GM12878 (cell line): ENCODE measurements at regions not wholly inside any gene's neighbourhood (a gene's known extent, or its start where the extent isn't known, plus 50 kb on each side); places are given as distances from the start of the nearest gene placed in this dataset.

Experiments
- ATAC-seq: fragments of 200-7000 bp; cut with Tn5 transposase; 3 replicates; pipeline ENCODE4 v1.9.1; 2020; ENCODE audit warnings: mild to moderate bottlenecking, moderate library complexity
- BruUV-seq: library from RNA; stranded (reverse); fragments of 400-500 nt; replicated peaks from 2 replicates; lab custom pipeline; 2021; lab: Mats Ljungman, UMichigan
- CTCF ChIA-PET: fragments of 300-600 bp; sonication (Branson Sonifier 250); formaldehyde crosslinking; extraction: SDS; loops from one replicate; lab custom pipeline; 2021; ENCODE audit warnings: inconsistent platforms; lab: Yijun Ruan, JAX
- POLR2A ChIA-PET: fragments of 350-600 bp; formaldehyde crosslinking; extraction: SDS; loops from one replicate; lab custom pipeline; 2021; ENCODE audit warnings: inconsistent platforms; lab: Charles Lee
- RAD21 ChIA-PET: fragments of 300-600 bp; sonication (Branson Sonifier 250); formaldehyde crosslinking; loops from one replicate; lab custom pipeline; 2023; ENCODE audit warnings: antibody characterized with exemption; ENCODE audit not compliant: unreplicated experiment; lab: Charles Lee
- SMC1A ChIA-PET: fragments of 300-600 bp; sonication (Branson Sonifier 250); formaldehyde crosslinking; loops from one replicate; lab custom pipeline; 2023; ENCODE audit not compliant: unreplicated experiment, uncharacterized antibody; lab: Charles Lee
- DNase-seq: peaks from one replicate; pipeline ENCODE4 v3.0.0-alpha.2; 2011; ENCODE audit warnings: low read depth, low spot score
- FAIRE-seq: peaks from 3 replicates; lab custom pipeline; 2011; peaks lifted over from hg19 to GRCh38; lab: Jason Lieb, UNC
- H2AFZ ChIP-seq: 2 replicates; pipeline ENCODE4 v1.6.0; 2011; ENCODE audit warnings: low read depth, low read length, control low read depth; ENCODE audit not compliant: control insufficient read depth
- H3K27ac ChIP-seq: 2 replicates; pipeline ENCODE4 v1.5.1; 2011; ENCODE audit warnings: control low read depth; ENCODE audit not compliant: control insufficient read depth, insufficient read depth
- H3K27me3 ChIP-seq, 2 experiments: replicated peaks in 1 of 2; 2 replicates each; pipeline versions ENCODE4 v1.6.0 to v1.6.1; 2011; ENCODE audit warnings: low read length in 1 of 2; ENCODE audit not compliant: control insufficient read depth in 2 of 2, insufficient read depth in 2 of 2
- H3K36me3 ChIP-seq, 2 experiments: 2 replicates each; pipeline ENCODE4 v1.5.1; 2011; ENCODE audit warnings: low read length in 1 of 2; ENCODE audit not compliant: control insufficient read depth in 2 of 2, insufficient read depth in 2 of 2
- H3K4me1 ChIP-seq: 2 replicates; pipeline ENCODE4 v1.6.1; 2011; ENCODE audit warnings: mild to moderate bottlenecking, low read length, moderate library complexity, mixed read lengths; ENCODE audit not compliant: control insufficient read depth, insufficient read depth
- H3K4me2 ChIP-seq: 2 replicates; pipeline ENCODE4 v1.6.0; 2011; ENCODE audit warnings: control low read depth; ENCODE audit not compliant: control insufficient read depth, insufficient read depth
- H3K4me3 ChIP-seq: fragments of 200-600 bp; sonication (generic); 2 replicates; pipeline ENCODE4 v1.5.1; 2016
- H3K79me2 ChIP-seq: 2 replicates; pipeline ENCODE4 v1.6.0; 2011; ENCODE audit warnings: low read length; ENCODE audit not compliant: control insufficient read depth, insufficient read depth
- H3K9ac ChIP-seq: 2 replicates; pipeline ENCODE4 v1.8.0; 2011; ENCODE audit warnings: low read length, control low read depth, mixed read lengths; ENCODE audit not compliant: control insufficient read depth, insufficient read depth
- H3K9me3 ChIP-seq: replicated peaks from 3 replicates; pipeline ENCODE4 v1.5.1; 2011; ENCODE audit warnings: mild to moderate bottlenecking, low read length; ENCODE audit not compliant: control insufficient read depth, insufficient read depth
- H4K20me1 ChIP-seq: 2 replicates; pipeline ENCODE4 v1.6.0; 2011; ENCODE audit not compliant: control insufficient read depth, insufficient read depth
- BCL11A ChIP-seq: IDR thresholded peaks from 2 replicates; pipeline ENCODE4 v1.6.1; 2011; ENCODE audit warnings: low read depth, low read length
- BCLAF1 ChIP-seq: fragments of 450-650 bp; IDR thresholded peaks from 2 replicates; pipeline ENCODE4 v1.6.1; 2017; ENCODE audit warnings: antibody characterized with exemption, mild to moderate bottlenecking, moderate library complexity
- BMI1 ChIP-seq: fragments of 450-650 bp; IDR thresholded peaks from 2 replicates; pipeline ENCODE4 v1.6.1; 2016; ENCODE audit warnings: mild to moderate bottlenecking, moderate library complexity, borderline replicate concordance
- DPF2 ChIP-seq: fragments of 450-650 bp; IDR thresholded peaks from 2 replicates; pipeline ENCODE4 v1.6.1; 2017; ENCODE audit warnings: mild to moderate bottlenecking
- EED ChIP-seq: sonication (generic); IDR thresholded peaks from 2 replicates; pipeline ENCODE4 v1.6.1; 2016; ENCODE audit warnings: antibody characterized with exemption, low read depth
- GABPA ChIP-seq: IDR thresholded peaks from 2 replicates; pipeline ENCODE4 v1.6.1; 2014; ENCODE audit warnings: antibody characterized with exemption, low read depth, mild to moderate bottlenecking, inconsistent platforms
- NFYB ChIP-seq: IDR thresholded peaks from 2 replicates; pipeline ENCODE4 v1.6.1; 2011; ENCODE audit warnings: low read depth, mild to moderate bottlenecking, low read length, improper control_type of control experiment, moderate library complexity; ENCODE audit not compliant: insufficient read depth
- RAD21 ChIP-seq: IDR thresholded peaks from 2 replicates; pipeline ENCODE4 v1.6.1; 2011; ENCODE audit warnings: mild to moderate bottlenecking, low read depth, low read length, moderate library complexity; ENCODE audit not compliant: insufficient read depth
- SIX5 ChIP-seq: IDR thresholded peaks from 2 replicates; pipeline ENCODE4 v1.6.1; 2011; ENCODE audit warnings: mild to moderate bottlenecking, low read depth, low read length, moderate library complexity; ENCODE audit not compliant: severe bottlenecking
- SMC3 ChIP-seq: IDR thresholded peaks from 2 replicates; pipeline ENCODE4 v1.6.1; 2011; ENCODE audit warnings: low read length, improper control_type of control experiment, borderline replicate concordance
- SPI1 ChIP-seq: IDR thresholded peaks from 2 replicates; pipeline ENCODE4 v1.6.1; 2011; ENCODE audit warnings: low read depth, mild to moderate bottlenecking, low read length, moderate library complexity, borderline replicate concordance; ENCODE audit not compliant: insufficient read depth
- STAT1 ChIP-seq: fragments of 450-650 bp; conservative IDR thresholded peaks from 2 replicates; pipeline ENCODE4 v1.6.1; 2014; ENCODE audit warnings: antibody characterized with exemption, mild to moderate bottlenecking
- TAF1 ChIP-seq: IDR thresholded peaks from 2 replicates; pipeline ENCODE4 v1.6.1; 2011; ENCODE audit warnings: mild to moderate bottlenecking, low read depth, low read length, borderline replicate concordance
- TCF3 ChIP-seq: IDR thresholded peaks from 2 replicates; pipeline ENCODE4 v1.6.1; 2012; ENCODE audit warnings: low read depth, mild to moderate bottlenecking, low read length, borderline replicate concordance; ENCODE audit not compliant: insufficient read depth
- ZNF592 ChIP-seq: fragments of 450-650 bp; IDR thresholded peaks from 2 replicates; pipeline ENCODE4 v1.6.1; 2017; ENCODE audit warnings: mild to moderate bottlenecking, moderate library complexity
- WGBS: methylation state at CpG from one replicate; pipeline ENCODE4 v1.1.6; 2016; ENCODE audit warnings: low lambda C conversion rate; ENCODE audit not compliant: insufficient replicate concordance, insufficient coverage; ENCODE audit errors: missing lambda C conversion rate; 5-methylcytosine and 5-hydroxymethylcytosine counted together
- in situ Hi-C: fragments of 300-500 bp; cut with MboI; formaldehyde crosslinking; loops from 9 replicates; pipeline ENCODE4 v1.14.3; 2018; ENCODE audit warnings: mixed read lengths
- intact Hi-C: fragments of 100-400 bp; cut with micrococcal nuclease; formaldehyde crosslinking; loops from one replicate; pipeline ENCODE4 v1.14.2; 2022; ENCODE audit not compliant: unreplicated experiment
- TF ChIP-seq, protein P1 (sequence below): IDR thresholded peaks from 2 replicates; pipeline ENCODE4 v1.6.1; 2012; ENCODE audit warnings: low read depth, low read length, improper control_type of control experiment

- TF ChIP-seq TCF3 = no peak
- TF ChIP-seq TAF1 = no peak
- TF ChIP-seq ZNF592 = no peak
Measured at GRCh38 chr4:171601091-171601490, 212.1 kb upstream of the GALNTL6 start (continued).

DNA sequence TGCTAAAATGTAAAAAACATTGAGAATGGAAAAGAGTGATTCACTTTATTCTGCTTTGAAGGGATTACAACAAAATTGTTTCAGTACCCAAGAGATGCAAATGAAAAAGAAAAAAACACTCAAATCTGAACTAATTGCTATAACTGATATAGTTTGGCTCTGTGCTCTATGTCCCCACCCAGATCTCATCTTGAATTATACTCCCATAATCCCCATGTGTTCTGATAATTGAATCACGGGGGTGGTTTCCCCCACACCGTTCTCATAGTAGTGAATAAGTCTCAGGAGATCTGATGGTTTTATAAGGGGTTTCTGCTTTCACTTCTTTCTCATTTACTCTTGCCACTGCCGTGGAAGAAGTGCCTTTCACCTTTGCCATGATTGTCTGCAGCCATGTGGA, 213.6 kb upstream of the GALNTL6 start:
- FAIRE-seq = no peak
- WGBS = 17% methylated on average over 3 of the region's 3 CpGs
- no peaks in the 10 kb centered on the region for H3K79me2 ChIP-seq
- no peak overlapping the region for H3K4me2 ChIP-seq
- in situ Hi-C loops (no loop called here), intact Hi-C loops (no loop called here)
- ChIA-PET SMC1A (no interaction called here), RAD21 (no interaction called here), POLR2A (no interaction called here), CTCF (no interaction called here)
- no peaks in the 10 kb centered on the region for H3K4me1 ChIP-seq
- no peak for DNase-seq
- H3K9me3 ChIP-seq = peaks cover 2% of the 10 kb centered on the region; the same call in 1 of the 3 replicates
- H3K36me3 ChIP-seq = no peaks in the 10 kb centered on the region
- no peaks in the 10 kb centered on the region for H4K20me1 ChIP-seq
- H3K27me3 ChIP-seq = no peaks in the 10 kb centered on the region
- no peak overlapping the region for H3K27ac ChIP-seq
- TF ChIP-seq NFYB (no peak), BCL11A (no peak), BMI1 (no peak), SMC3 (no peak), DPF2 (no peak), EED (no peak), SIX5 (no peak), TCF3 (no peak), RAD21 (no peak), GABPA (no peak), SPI1 (no peak), BCLAF1 (no peak), STAT1 (no peak)
- TF ChIP-seq, protein P1, sequence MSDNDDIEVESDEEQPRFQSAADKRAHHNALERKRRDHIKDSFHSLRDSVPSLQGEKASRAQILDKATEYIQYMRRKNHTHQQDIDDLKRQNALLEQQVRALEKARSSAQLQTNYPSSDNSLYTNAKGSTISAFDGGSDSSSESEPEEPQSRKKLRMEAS = no peak
- ATAC-seq = no peak
- no peak overlapping the region for H3K4me3 ChIP-seq
- H3K9ac ChIP-seq = no peak overlapping the region
- no peak overlapping the region for H2AFZ ChIP-seq
- BruUV-seq = no TSS peak
